ENCODE measurements at regions not wholly inside any gene's neighbourhood (a gene's known extent, or its start where the extent isn't known, plus 50 kb on each side); places are given as distances from the start of the nearest gene placed in this dataset.
A peak's percentile ranks its signal among the peaks of the same experiment; 100 is the strongest.
"Not testable (repeated sequence)": the region's sequence is repeated elsewhere in the genome, so short reads cannot be mapped to it uniquely, and the experiment has no call there.

GRCh38 chr5:162607879-162608278 is 540.3 kb downstream of the GABRG2 start:
- no peak overlapping the region for H3K27ac ChIP-seq (ENCODE audit: low read length)
- no peak overlapping the region for H3K9ac ChIP-seq (ENCODE audit: low read length)
- H3K9me3 ChIP-seq (ENCODE audit: low read length): no peaks in the 10 kb centered on the region
- no peak overlapping the region for H3K4me2 ChIP-seq (ENCODE audit: low read length)
- no peaks in the 10 kb centered on the region for H3K79me2 ChIP-seq (replicated peaks; ENCODE audit: insufficient read depth, low read length)
- no peaks in the 10 kb centered on the region for H3F3A ChIP-seq (ENCODE audit: insufficient read depth, low read length, poor library complexity, severe bottlenecking)
- no peaks in the 10 kb centered on the region for H3K36me3 ChIP-seq (ENCODE audit: insufficient read depth, low read length)
- TF ChIP-seq MXI1 (conservative IDR thresholded peaks at IDR 0.05; ENCODE audit: poor library complexity, severe bottlenecking): no peak
- no peak for TF ChIP-seq TAF1 (IDR thresholded peaks at IDR 0.05; ENCODE audit: low read depth)
- TF ChIP-seq REST (IDR thresholded peaks at IDR 0.05; ENCODE audit: borderline replicate concordance): no peak
- no peak for TF ChIP-seq EZH2 (IDR thresholded peaks at IDR 0.05; ENCODE audit: borderline replicate concordance, insufficient read depth, low read length, poor library complexity, severe bottlenecking)
- TF ChIP-seq RAD21 (conservative IDR thresholded peaks at IDR 0.05): no peak
- TF ChIP-seq EP300 (conservative IDR thresholded peaks at IDR 0.05; ENCODE audit: poor library complexity, severe bottlenecking): no peak
- TF ChIP-seq SMC3 (conservative IDR thresholded peaks at IDR 0.05; ENCODE audit: poor library complexity): no peak
- TF ChIP-seq POLR2AphosphoS5 (IDR thresholded peaks at IDR 0.05): no peak
- TF ChIP-seq CTCF (IDR thresholded peaks at IDR 0.05; ENCODE audit: poor library complexity, severe bottlenecking): no peak
- H2AFZ ChIP-seq (ENCODE audit: low read depth, low read length): no peak overlapping the region
- H3K27me3 ChIP-seq (ENCODE audit: insufficient read depth, low read depth, low read length): no peaks in the 10 kb centered on the region
- H4K20me1 ChIP-seq (ENCODE audit: insufficient read depth): no peaks in the 10 kb centered on the region
- H3K9me2 ChIP-seq (ENCODE audit: insufficient read depth, low read length): no peaks in the 10 kb centered on the region
- H3K4me3 ChIP-seq (ENCODE audit: low read length): no peak overlapping the region

- H3K9ac ChIP-seq (ENCODE audit: low read length); H2AFZ ChIP-seq (ENCODE audit: low read depth, low read length); H3K4me2 ChIP-seq (ENCODE audit: low read length); H3K79me2 ChIP-seq (replicated peaks; ENCODE audit: insufficient read depth, low read length); H3K9me2 ChIP-seq (ENCODE audit: insufficient read depth, low read length); H3K27ac ChIP-seq (ENCODE audit: low read length); H3K27me3 ChIP-seq (ENCODE audit: insufficient read depth, low read depth, low read length); H3K4me3 ChIP-seq (ENCODE audit: low read length); H4K20me1 ChIP-seq (ENCODE audit: insufficient read depth); H3K36me3 ChIP-seq (ENCODE audit: insufficient read depth, low read length); H3K9me3 ChIP-seq (ENCODE audit: low read length); H3F3A ChIP-seq (ENCODE audit: insufficient read depth, low read length, poor library complexity, severe bottlenecking): not testable (repeated sequence)
Measured at GRCh38 chr5:162621726-162622263, 554.2 kb downstream of the GABRG2 start.

GRCh38 chr5:162624110-162624509 is 556.5 kb downstream of the GABRG2 start:
- H3K27me3 ChIP-seq (ENCODE audit: insufficient read depth, low read depth, low read length): no peaks in the 10 kb centered on the region
- H3K9me3 ChIP-seq (ENCODE audit: low read length): peaks cover 4% of the 10 kb centered on the region
- no peaks in the 10 kb centered on the region for H4K20me1 ChIP-seq (ENCODE audit: insufficient read depth)
- no peak overlapping the region for H2AFZ ChIP-seq (ENCODE audit: low read depth, low read length)
- no peaks in the 10 kb centered on the region for H3K36me3 ChIP-seq (ENCODE audit: insufficient read depth, low read length)
- H3F3A ChIP-seq (ENCODE audit: insufficient read depth, low read length, poor library complexity, severe bottlenecking): peaks cover 5% of the 10 kb centered on the region
- no peak overlapping the region for H3K9ac ChIP-seq (ENCODE audit: low read length)
- no peaks in the 10 kb centered on the region for H3K9me2 ChIP-seq (ENCODE audit: insufficient read depth, low read length)
- H3K4me2 ChIP-seq (ENCODE audit: low read length): peak overlapping the region; percentile 9
- H3K4me3 ChIP-seq (ENCODE audit: low read length): no peak overlapping the region
- no peaks in the 10 kb centered on the region for H3K79me2 ChIP-seq (replicated peaks; ENCODE audit: insufficient read depth, low read length)
- H3K27ac ChIP-seq (ENCODE audit: low read length): peak overlapping the region; percentile 1
- TF ChIP-seq EP300 (conservative IDR thresholded peaks at IDR 0.05; ENCODE audit: poor library complexity, severe bottlenecking) (peak; percentile 81), RAD21 (conservative IDR thresholded peaks at IDR 0.05) (no peak), SMC3 (conservative IDR thresholded peaks at IDR 0.05; ENCODE audit: poor library complexity) (no peak), MXI1 (conservative IDR thresholded peaks at IDR 0.05; ENCODE audit: poor library complexity, severe bottlenecking) (no peak), TAF1 (IDR thresholded peaks at IDR 0.05; ENCODE audit: low read depth) (no peak), POLR2AphosphoS5 (IDR thresholded peaks at IDR 0.05) (peak; percentile 85)

All from neural cell (in vitro differentiated cells).